HepG2 (cell line): ENCODE measurements at regions not wholly inside any gene's neighbourhood (a gene's known extent, or its start where the extent isn't known, plus 50 kb on each side); places are given as distances from the start of the nearest gene placed in this dataset.

Experiments used
- ATAC-seq: fragments of 200-7000 bp; cut with Tn5 transposase; 3 replicates; pipeline ENCODE4 v1.9.1; 2020; ENCODE audit warnings: mild to moderate bottlenecking, moderate library complexity
- BruUV-seq: library from RNA; stranded (reverse); fragments of 400-500 nt; replicated peaks from 2 replicates; lab custom pipeline; 2021; lab: Mats Ljungman, UMichigan
- CTCF ChIA-PET: fragments of 300-600 bp; formaldehyde crosslinking; extraction: SDS; loops from one replicate; lab custom pipeline; 2021; ENCODE audit warnings: low total read pairs, inconsistent platforms, low intra/inter-chr PET ratio; lab: Yijun Ruan, JAX
- POLR2A ChIA-PET: fragments of 350-600 bp; sonication (Branson Sonifier 250); formaldehyde crosslinking; loops from one replicate; lab custom pipeline; 2020; ENCODE audit warnings: antibody characterized with exemption, inconsistent platforms; lab: Yijun Ruan, JAX
- DNase-seq: peaks from one replicate; pipeline ENCODE4 v3.0.0-alpha.2; 2015; ENCODE audit warnings: low spot score
- FAIRE-seq: peaks from 3 replicates; lab custom pipeline; 2011; peaks lifted over from hg19 to GRCh38; lab: Jason Lieb, UNC
- H2AFZ ChIP-seq: one replicate; pipeline ENCODE4 v1.6.1; 2011; ENCODE audit warnings: low read length, inconsistent platforms
- H3K27ac ChIP-seq: fragments of 300-600 bp; 3 replicates; pipeline ENCODE4 v1.8.0; 2011; ENCODE audit warnings: mixed run types, mild to moderate bottlenecking, mixed read lengths, low read length, inconsistent platforms; ENCODE audit not compliant: insufficient read depth; ENCODE audit errors: extremely low read length
- H3K27me3 ChIP-seq, 2 experiments: fragments of 200-600 bp in 1 of 2; 2 replicates in 1 of 2; 3 replicates in 1 of 2; pipeline versions ENCODE4 v1.6.0 to v1.8.0; 2011; ENCODE audit warnings: low read length in 2 of 2, mild to moderate bottlenecking in 2 of 2, moderate library complexity in 2 of 2, inconsistent platforms in 1 of 2; ENCODE audit not compliant: insufficient read depth in 2 of 2, control insufficient read depth in 1 of 2
- H3K36me3 ChIP-seq, 2 experiments: fragments of 200-600 bp in 1 of 2; replicated peaks in 1 of 2; 2 replicates in 1 of 2; 3 replicates in 1 of 2; pipeline versions ENCODE4 v1.5.1 to v1.8.0; 2011; ENCODE audit warnings: low read length in 2 of 2, inconsistent platforms in 1 of 2; ENCODE audit not compliant: insufficient read depth in 2 of 2, control insufficient read depth in 1 of 2
- H3K4me1 ChIP-seq: 2 replicates; pipeline ENCODE4 v1.5.1; 2012; ENCODE audit warnings: low read length, inconsistent platforms; ENCODE audit not compliant: insufficient read depth
- H3K4me2 ChIP-seq: 2 replicates; pipeline ENCODE4 v1.6.0; 2011; ENCODE audit warnings: low read depth, low read length, inconsistent platforms
- H3K4me3 ChIP-seq, 3 experiments: fragments of 200-600 bp in 1 of 3; sonication (generic), shearing (Covaris generic) in 1 of 3; replicated peaks in 1 of 3; 2 replicates each; pipeline ENCODE4 v1.5.1; 2011 to 2016; ENCODE audit warnings: low read length in 3 of 3, inconsistent platforms in 2 of 3, low read depth in 2 of 3, mild to moderate bottlenecking in 2 of 3, control low read depth in 1 of 3, mixed read lengths in 1 of 3; ENCODE audit not compliant: insufficient read depth in 1 of 3
- H3K79me2 ChIP-seq: one replicate; pipeline ENCODE4 v1.6.1; 2011; ENCODE audit warnings: low read length, inconsistent platforms; ENCODE audit not compliant: insufficient read depth
- H3K9ac ChIP-seq: 2 replicates; pipeline ENCODE4 v1.6.0; 2011; ENCODE audit warnings: mild to moderate bottlenecking, low read depth, low read length, inconsistent platforms; ENCODE audit not compliant: insufficient read depth
- H3K9me3 ChIP-seq: 2 replicates; pipeline ENCODE4 v1.5.1; 2012; ENCODE audit warnings: mild to moderate bottlenecking, low read length
- H4K20me1 ChIP-seq: 2 replicates; pipeline ENCODE4 v1.6.0; 2011; ENCODE audit warnings: inconsistent platforms, mild to moderate bottlenecking, low read length, moderate library complexity; ENCODE audit not compliant: insufficient read depth
- AHR ChIP-seq: IDR thresholded peaks from 2 replicates; pipeline ENCODE4 v1.6.1; 2018; ENCODE audit warnings: missing genetic modification reagents, missing compliant biosample characterization
- CC2D1A ChIP-seq: sonication (generic); formaldehyde crosslinking; IDR thresholded peaks from 2 replicates; pipeline ENCODE4 v1.8.1; 2023; ENCODE audit warnings: mild to moderate bottlenecking, missing genetic modification reagents
- FOSL1 ChIP-seq: sonication (generic); formaldehyde crosslinking; IDR thresholded peaks from 2 replicates; pipeline ENCODE4 v1.9.0; 2021; ENCODE audit warnings: missing genetic modification reagents, borderline replicate concordance
- HINFP ChIP-seq: sonication (generic); formaldehyde crosslinking; IDR thresholded peaks from 2 replicates; pipeline ENCODE4 v1.4.0; 2020; ENCODE audit warnings: low read depth, mild to moderate bottlenecking, missing genetic modification reagents
- HMG20B ChIP-seq: conservative IDR thresholded peaks from 2 replicates; pipeline ENCODE4 v1.6.1; 2016; ENCODE audit warnings: missing genetic modification reagents, missing compliant biosample characterization
- IKZF4 ChIP-seq: sonication (generic); formaldehyde crosslinking; IDR thresholded peaks from 2 replicates; pipeline ENCODE4 v1.5.1; 2020; ENCODE audit warnings: borderline replicate concordance, mild to moderate bottlenecking, low read depth, missing genetic modification reagents; ENCODE audit errors: not compliant biosample characterization
- TP53 ChIP-seq: sonication (generic); formaldehyde crosslinking; conservative IDR thresholded peaks from 2 replicates; pipeline ENCODE4 v1.4.0; 2020; ENCODE audit warnings: missing genetic modification reagents
- ZNF142 ChIP-seq: sonication (generic); formaldehyde crosslinking; IDR thresholded peaks from 2 replicates; pipeline ENCODE4 v1.4.0; 2020; ENCODE audit warnings: missing genetic modification reagents
- ZNF563 ChIP-seq: sonication (generic); formaldehyde crosslinking; IDR thresholded peaks from 2 replicates; pipeline ENCODE4 v1.8.0; 2022; ENCODE audit warnings: mild to moderate bottlenecking, moderate library complexity, missing genetic modification reagents
- ZNF614 ChIP-seq: IDR thresholded peaks from 2 replicates; pipeline ENCODE4 v1.6.1; 2018; ENCODE audit warnings: missing biosample characterization, missing genetic modification reagents, inconsistent platforms, borderline replicate concordance
- ZNF747 ChIP-seq: sonication (generic); formaldehyde crosslinking; IDR thresholded peaks from 2 replicates; pipeline ENCODE4 v1.8.1; 2023; ENCODE audit warnings: missing genetic modification reagents, mild to moderate bottlenecking, borderline replicate concordance
- WGBS: methylation state at CpG from one replicate; pipeline ENCODE4 v1.1.6; 2017; ENCODE audit warnings: low lambda C conversion rate; 5-methylcytosine and 5-hydroxymethylcytosine counted together
- in situ Hi-C: cut with HindIII; loops from 2 replicates; pipeline ENCODE4 v1.10.0; 2017; ENCODE audit warnings: low pct_unique_long_range_greater_than_20kb; ENCODE audit not compliant: extremely low pct_ligation_motif_present
- intact Hi-C: fragments of 100-400 bp; cut with micrococcal nuclease; formaldehyde crosslinking; loops from one replicate; pipeline ENCODE4 v1.10.0; 2022; ENCODE audit not compliant: unreplicated experiment

- no peak for TF ChIP-seq HMG20B (CRISPR knock-in tag)
- TF ChIP-seq ZNF614 (CRISPR knock-in tag): no peak
- no peak for TF ChIP-seq CC2D1A (CRISPR knock-in tag)
- TF ChIP-seq FOSL1 (CRISPR knock-in tag): no peak
- no peak for TF ChIP-seq IKZF4 (CRISPR knock-in tag)
- no peak for TF ChIP-seq HINFP (CRISPR knock-in tag)
- no peak for TF ChIP-seq AHR
- no peak for TF ChIP-seq TP53
- no peak for TF ChIP-seq ZNF142
- no peak for TF ChIP-seq ZNF563 (CRISPR knock-in tag)
- TF ChIP-seq ZNF747: no peak
- TF ChIP-seq, all 625 proteins: peak for 0
- DNase-seq: no peak
- Histone ChIP-seq H3K4me1 (no peaks in the 10 kb centered on the region), H2AFZ (no peak overlapping the region), H3K27ac (no peak overlapping the region), H3K79me2 (no peaks in the 10 kb centered on the region), H3K4me2 (no peak overlapping the region), H3K9ac (no peak overlapping the region), H3K27me3 (peaks cover 13 to 71% of the 10 kb centered on the region in 2 experiments; a peak in 4 of 5 replicates), H3K9me3 (no peaks in the 10 kb centered on the region), H4K20me1 (no peaks in the 10 kb centered on the region; the same call in 1 of the 2 replicates), H3K4me3 (no peak overlapping the region), H3K36me3 (no peaks in the 10 kb centered on the region)
- intact Hi-C loops (no loop called here), in situ Hi-C loops (no loop called here)
- CTCF ChIA-PET: no interaction called here
- FAIRE-seq: no peak
- no TSS peak for BruUV-seq
- POLR2A ChIA-PET: no interaction called here
- WGBS: 36% methylated on average over 10 of the region's 19 CpGs
- ATAC-seq: no peak
Measured at GRCh38 chr16:88322500-88322970, 60.2 kb upstream of the ZNF469 start.
